ENCODE measurements at regions not wholly inside any gene's neighbourhood (a gene's known extent, or its start where the extent isn't known, plus 50 kb on each side); places are given as distances from the start of the nearest gene placed in this dataset.

GRCh38 chr15:27674826-27675225 lies 424.3 kb downstream of the OCA2 start:
- Histone ChIP-seq H3K36me3 (ENCODE audit: control insufficient read depth, insufficient read depth, low read length) (no peaks in the 10 kb centered on the region), H3K27me3 (ENCODE audit: control insufficient read depth, insufficient read depth, low read length) (no peaks in the 10 kb centered on the region), H3K4me3 (ENCODE audit: low read depth, low read length) (no peak overlapping the region)
- TF ChIP-seq CTCF (IDR thresholded peaks at IDR 0.05; ENCODE audit: insufficient read depth, low read depth, low read length), result no peak
- ChIA-PET POLR2A (no interaction called here), CTCF (no interaction called here)
- DNase-seq (ENCODE audit: low read depth), result no peak

DNA sequence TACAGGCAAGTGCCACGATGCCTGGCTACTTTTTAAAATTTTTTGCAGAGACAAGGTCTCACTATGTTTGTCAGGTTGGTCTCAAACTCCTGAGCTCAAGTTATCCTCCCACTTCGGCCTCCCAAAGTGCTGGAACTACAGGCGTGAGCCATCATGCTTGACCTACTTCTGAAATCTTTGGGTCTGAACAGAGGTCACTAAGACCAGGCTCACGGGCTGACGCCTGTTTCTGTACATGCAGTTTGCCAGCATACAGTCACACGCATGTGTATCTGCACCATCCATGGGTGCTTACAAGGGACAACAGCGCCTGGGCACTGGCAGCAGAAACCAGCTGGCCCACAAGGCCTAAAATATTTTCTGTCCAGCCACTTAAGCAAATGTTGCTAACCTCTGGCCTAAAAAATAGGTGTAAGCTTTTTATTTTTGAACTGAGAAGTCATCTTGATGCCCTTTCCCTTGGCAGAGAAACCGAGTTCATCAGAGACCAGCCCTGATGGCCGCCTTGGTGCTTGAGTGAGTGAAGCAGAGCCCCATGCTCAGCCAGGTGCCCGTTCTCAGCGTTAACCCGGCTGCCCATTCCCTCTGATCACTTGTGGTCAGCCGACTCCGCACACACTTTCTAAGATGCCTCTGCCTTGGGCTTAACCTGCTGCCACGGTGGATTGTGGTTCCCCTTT lies 425.2 kb downstream of the OCA2 start:
- TF ChIP-seq CTCF (IDR thresholded peaks at IDR 0.05; ENCODE audit: insufficient read depth, low read depth, low read length), result no peak
- no peaks in the 10 kb centered on the region for H3K36me3 ChIP-seq (ENCODE audit: control insufficient read depth, insufficient read depth, low read length)
- ChIA-PET POLR2A (no interaction called here), CTCF (no interaction called here)
- no peaks in the 10 kb centered on the region for H3K27me3 ChIP-seq (ENCODE audit: control insufficient read depth, insufficient read depth, low read length)
- H3K4me3 ChIP-seq (ENCODE audit: low read depth, low read length), result no peak overlapping the region
- DNase-seq (ENCODE audit: low read depth), result no peak

GRCh38 chr15:27672537-27672936 lies 426.6 kb downstream of the OCA2 start:
- Histone ChIP-seq H3K27me3 (ENCODE audit: control insufficient read depth, insufficient read depth, low read length) (no peaks in the 10 kb centered on the region), H3K36me3 (ENCODE audit: control insufficient read depth, insufficient read depth, low read length) (no peaks in the 10 kb centered on the region), H3K4me3 (ENCODE audit: low read depth, low read length) (no peak overlapping the region)
- no peak for DNase-seq (ENCODE audit: low read depth)
- CTCF ChIA-PET, result no interaction called here
- POLR2A ChIA-PET, result no interaction called here
- TF ChIP-seq CTCF (IDR thresholded peaks at IDR 0.05; ENCODE audit: insufficient read depth, low read depth, low read length), result no peak

GRCh38 chr15:27671819-27672437 lies 427.2 kb downstream of the OCA2 start:
- ChIA-PET CTCF (no interaction called here), POLR2A (no interaction called here)
- H3K27me3 ChIP-seq (ENCODE audit: control insufficient read depth, insufficient read depth, low read length), result no peaks in the 10 kb centered on the region
- DNase-seq (ENCODE audit: low read depth), result no peak
- no peak for TF ChIP-seq CTCF (IDR thresholded peaks at IDR 0.05; ENCODE audit: insufficient read depth, low read depth, low read length)
- H3K4me3 ChIP-seq (ENCODE audit: low read depth, low read length), result no peak overlapping the region
- no peaks in the 10 kb centered on the region for H3K36me3 ChIP-seq (ENCODE audit: control insufficient read depth, insufficient read depth, low read length)

- DNase-seq (ENCODE audit: low read depth), result no peak
- Histone ChIP-seq H3K36me3 (ENCODE audit: control insufficient read depth, insufficient read depth, low read length) (no peaks in the 10 kb centered on the region), H3K27me3 (ENCODE audit: control insufficient read depth, insufficient read depth, low read length) (no peaks in the 10 kb centered on the region), H3K4me3 (ENCODE audit: low read depth, low read length) (no peak overlapping the region)
- TF ChIP-seq CTCF (IDR thresholded peaks at IDR 0.05; ENCODE audit: insufficient read depth, low read depth, low read length), result no peak
- CTCF ChIA-PET, result no interaction called here
- POLR2A ChIA-PET, result no interaction called here
These were observed 428.5 kb downstream of the OCA2 start for GRCh38 chr15:27670486-27671209.
